ENCODE measurements at regions not wholly inside any gene's neighbourhood (a gene's known extent, or its start where the extent isn't known, plus 50 kb on each side); places are given as distances from the start of the nearest gene placed in this dataset.

- H3K4me3 ChIP-seq, result no peak overlapping the region
- no peak for DNase-seq
Measured at GRCh38 chr12:94792693-94793092, 142.3 kb upstream of the TMCC3 start.

GRCh38 chr12:94791933-94792332 is 141.6 kb upstream of the TMCC3 start:
- Histone ChIP-seq H3K27ac (no peak overlapping the region), H3K4me1 (no peaks in the 10 kb centered on the region), H3K27me3 (no peaks in the 10 kb centered on the region), H3K36me3 (no peaks in the 10 kb centered on the region), H3K9me3 (no peaks in the 10 kb centered on the region), H3K4me3 (no peak overlapping the region)
- no peak for DNase-seq
- no peak for ATAC-seq
- intact Hi-C loops (cut with DNase I), result no loop called here
- TF ChIP-seq CTCF (IDR thresholded peaks at IDR 0.05), result no peak

More at GRCh38 chr12:94792693-94793092, 142.3 kb upstream of the TMCC3 start:
- H3K27me3 ChIP-seq, result no peaks in the 10 kb centered on the region
- peak; percentile 58 for ATAC-seq
- H3K4me1 ChIP-seq, result no peaks in the 10 kb centered on the region
- intact Hi-C loops (cut with DNase I), result no loop called here
- no peaks in the 10 kb centered on the region for H3K9me3 ChIP-seq
- TF ChIP-seq CTCF (IDR thresholded peaks at IDR 0.05), result no peak
- no peaks in the 10 kb centered on the region for H3K36me3 ChIP-seq
- H3K27ac ChIP-seq, result no peak overlapping the region

- ATAC-seq, result no peak
- H3K9me3 ChIP-seq, result no peaks in the 10 kb centered on the region
- no peaks in the 10 kb centered on the region for H3K36me3 ChIP-seq
- DNase-seq, result no peak
- H3K27me3 ChIP-seq, result no peaks in the 10 kb centered on the region
- H3K4me3 ChIP-seq, result no peak overlapping the region
- no peaks in the 10 kb centered on the region for H3K4me1 ChIP-seq
- TF ChIP-seq CTCF (IDR thresholded peaks at IDR 0.05), result no peak
- intact Hi-C loops (cut with DNase I), result no loop called here
- H3K27ac ChIP-seq, result no peak overlapping the region
Measured at GRCh38 chr12:94790825-94791224, 140.5 kb upstream of the TMCC3 start.

GRCh38 chr12:94790370-94790769 is 140.0 kb upstream of the TMCC3 start:
- no peaks in the 10 kb centered on the region for H3K9me3 ChIP-seq
- ATAC-seq (no peak), DNase-seq (no peak)
- no peaks in the 10 kb centered on the region for H3K36me3 ChIP-seq
- no peak overlapping the region for H3K4me3 ChIP-seq
- no peaks in the 10 kb centered on the region for H3K4me1 ChIP-seq
- H3K27me3 ChIP-seq, result no peaks in the 10 kb centered on the region
- no peak for TF ChIP-seq CTCF (IDR thresholded peaks at IDR 0.05)
- intact Hi-C loops (cut with DNase I), result no loop called here
- no peak overlapping the region for H3K27ac ChIP-seq

- intact Hi-C loops (cut with DNase I), result no loop called here
- ATAC-seq, result no peak
- no peak for TF ChIP-seq CTCF (IDR thresholded peaks at IDR 0.05)
Measured at GRCh38 chr12:94789510-94790225, 139.3 kb upstream of the TMCC3 start.

GRCh38 chr12:94788298-94788697 is 137.9 kb upstream of the TMCC3 start:
- no peak for ATAC-seq
- no peak overlapping the region for H3K4me3 ChIP-seq

More at GRCh38 chr12:94789510-94790225, 139.3 kb upstream of the TMCC3 start:
- H3K9me3 ChIP-seq, result no peaks in the 10 kb centered on the region
- H3K36me3 ChIP-seq, result no peaks in the 10 kb centered on the region
- H3K4me3 ChIP-seq, result no peak overlapping the region
- no peak for DNase-seq
- no peaks in the 10 kb centered on the region for H3K4me1 ChIP-seq
- no peaks in the 10 kb centered on the region for H3K27me3 ChIP-seq
- no peak overlapping the region for H3K27ac ChIP-seq

More at GRCh38 chr12:94788298-94788697, 137.9 kb upstream of the TMCC3 start:
- no peaks in the 10 kb centered on the region for H3K36me3 ChIP-seq
- H3K4me1 ChIP-seq, result no peaks in the 10 kb centered on the region
- no peaks in the 10 kb centered on the region for H3K9me3 ChIP-seq
- H3K27ac ChIP-seq, result no peak overlapping the region
- H3K27me3 ChIP-seq, result no peaks in the 10 kb centered on the region
- no peak for DNase-seq
- no peak for TF ChIP-seq CTCF (IDR thresholded peaks at IDR 0.05)
- intact Hi-C loops (cut with DNase I), result no loop called here

Data from upper lobe of right lung (tissue), 1 donor.